Neural crest cell (in vitro differentiated cells): ENCODE measurements at regions not wholly inside any gene's neighbourhood (a gene's known extent, or its start where the extent isn't known, plus 50 kb on each side); places are given as distances from the start of the nearest gene placed in this dataset.

Experiments
- DNase-seq: peaks from one replicate; pipeline ENCODE4 v3.0.0; 2021; ENCODE audit warnings: low read depth, mixed read lengths, low spot score
- H3K27ac Mint-ChIP-seq: one replicate; pipeline ENCODE4 v1.8.0; 2021; ENCODE audit warnings: mild to moderate bottlenecking, mixed read lengths; ENCODE audit not compliant: unreplicated experiment
- H3K27me3 Mint-ChIP-seq: 2 replicates; pipeline ENCODE4 v1.8.0; 2021; ENCODE audit warnings: low read depth, mild to moderate bottlenecking, mixed read lengths
- H3K36me3 Mint-ChIP-seq: 2 replicates; pipeline ENCODE4 v1.8.0; 2021; ENCODE audit warnings: low read depth, mild to moderate bottlenecking, mixed read lengths
- H3K4me1 Mint-ChIP-seq: 2 replicates; pipeline ENCODE4 v1.8.0; 2021; ENCODE audit warnings: mixed read lengths
- H3K4me3 Mint-ChIP-seq: one replicate; pipeline ENCODE4 v1.8.0; 2021; ENCODE audit warnings: mild to moderate bottlenecking, mixed read lengths
- H3K9me3 Mint-ChIP-seq: 2 replicates; pipeline ENCODE4 v1.8.0; 2021; ENCODE audit warnings: mixed read lengths
- CTCF ChIP-seq: fragments of 200-600 bp; sonication (generic); conservative IDR thresholded peaks from 2 replicates; pipeline ENCODE4 v1.5.0; 2021; ENCODE audit warnings: antibody characterized with exemption, mild to moderate bottlenecking

DNA sequence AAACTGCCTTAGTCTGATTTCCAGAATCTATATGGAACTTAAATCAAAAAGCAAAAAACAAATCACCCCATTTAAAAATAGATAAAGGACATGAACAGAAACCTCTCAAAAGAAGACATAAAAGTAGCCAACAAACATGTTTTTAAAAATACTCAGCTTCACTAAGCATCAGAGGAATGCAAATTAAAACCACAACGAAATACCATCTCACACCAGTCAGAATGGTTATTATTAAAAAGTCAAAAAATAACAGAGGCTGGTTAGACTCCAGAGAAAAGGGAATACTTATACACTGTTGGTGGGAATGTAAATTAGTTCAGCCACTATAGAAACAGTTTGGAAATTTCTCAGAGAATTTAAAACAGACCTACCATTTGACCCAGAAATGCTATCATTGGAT, 367.9 kb downstream of the ZIC4 start:
- TF ChIP-seq CTCF: no peak
- Mint-ChIP-seq H3K36me3 (no peaks in the 10 kb centered on the region), H3K4me1 (no peaks in the 10 kb centered on the region)

DNA sequence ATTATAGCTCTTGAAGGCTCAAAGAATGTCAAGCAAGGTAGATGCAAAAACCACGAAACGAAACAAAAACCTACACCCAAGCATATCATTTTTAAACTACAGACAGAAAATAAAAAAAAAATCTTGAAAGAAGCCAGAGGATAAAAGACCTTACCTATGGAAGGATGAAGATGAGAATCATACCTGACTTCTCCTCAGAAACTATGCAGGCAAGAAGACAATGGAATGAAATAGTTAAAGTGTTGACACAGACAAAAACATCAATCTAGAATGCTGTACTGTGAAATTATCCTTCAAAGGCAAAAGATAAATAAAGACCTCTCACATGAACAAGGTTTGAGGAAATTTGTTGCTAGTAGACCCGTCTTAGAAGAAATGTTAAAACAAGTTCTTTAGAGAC, 372.0 kb downstream of the ZIC4 start:
- DNase-seq: no peak
- Mint-ChIP-seq H3K4me1 (no peaks in the 10 kb centered on the region), H3K9me3 (peaks cover 13% of the 10 kb centered on the region), H3K36me3 (no peaks in the 10 kb centered on the region), H3K27me3 (no peaks in the 10 kb centered on the region), H3K4me3 (no peak overlapping the region), H3K27ac (no peak overlapping the region)
- no peak for TF ChIP-seq CTCF

More for the DNA sequence above, 367.9 kb downstream of the ZIC4 start:
- Mint-ChIP-seq H3K27ac (no peak overlapping the region), H3K4me3 (no peak overlapping the region), H3K9me3 (peaks cover 13% of the 10 kb centered on the region), H3K27me3 (no peaks in the 10 kb centered on the region)
- DNase-seq: no peak

DNA sequence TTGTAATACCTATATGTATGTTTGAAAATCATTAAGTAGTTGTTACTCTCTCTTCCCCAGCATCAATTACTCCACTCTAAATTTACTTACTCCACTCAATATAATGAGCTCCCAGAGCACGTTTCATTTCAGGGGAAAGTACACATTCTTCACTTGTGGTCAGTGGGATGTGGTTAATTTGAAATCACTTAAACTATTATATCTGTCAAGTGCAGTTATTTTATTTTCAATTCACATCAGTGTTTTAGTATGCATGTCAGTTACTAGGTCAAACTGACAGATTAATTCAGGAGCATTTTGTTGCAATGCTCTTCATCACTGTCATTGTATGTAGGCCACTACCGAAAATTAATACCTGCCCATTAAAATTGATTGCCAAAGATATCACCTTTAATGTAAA, 376.1 kb downstream of the ZIC4 start:
- Mint-ChIP-seq H3K4me1 (no peaks in the 10 kb centered on the region), H3K27ac (no peak overlapping the region), H3K36me3 (no peaks in the 10 kb centered on the region), H3K9me3 (peaks cover 11% of the 10 kb centered on the region), H3K4me3 (no peak overlapping the region), H3K27me3 (no peaks in the 10 kb centered on the region)
- DNase-seq: no peak
- TF ChIP-seq CTCF: no peak

GRCh38 chr3:147015334-147015733, 391.0 kb downstream of the ZIC4 start:
- no peaks in the 10 kb centered on the region for H3K27me3 Mint-ChIP-seq
- DNase-seq: no peak

GRCh38 chr3:147008886-147009285, 397.5 kb downstream of the ZIC4 start:
- DNase-seq: no peak
- H3K27ac Mint-ChIP-seq: no peak overlapping the region
- no peaks in the 10 kb centered on the region for H3K9me3 Mint-ChIP-seq
- no peaks in the 10 kb centered on the region for H3K36me3 Mint-ChIP-seq
- H3K4me1 Mint-ChIP-seq: no peaks in the 10 kb centered on the region
- TF ChIP-seq CTCF: no peak
- no peak overlapping the region for H3K4me3 Mint-ChIP-seq
- H3K27me3 Mint-ChIP-seq: no peaks in the 10 kb centered on the region

More at GRCh38 chr3:147015334-147015733, 391.0 kb downstream of the ZIC4 start:
- no peaks in the 10 kb centered on the region for H3K36me3 Mint-ChIP-seq
- no peak overlapping the region for H3K4me3 Mint-ChIP-seq
- H3K9me3 Mint-ChIP-seq: peaks cover 4% of the 10 kb centered on the region
- no peak overlapping the region for H3K27ac Mint-ChIP-seq
- no peak for TF ChIP-seq CTCF
- H3K4me1 Mint-ChIP-seq: no peaks in the 10 kb centered on the region

GRCh38 chr3:147008458-147008857, 397.9 kb downstream of the ZIC4 start:
- no peak for TF ChIP-seq CTCF
- Mint-ChIP-seq H3K27ac (no peak overlapping the region), H3K4me1 (no peaks in the 10 kb centered on the region), H3K27me3 (no peaks in the 10 kb centered on the region), H3K36me3 (no peaks in the 10 kb centered on the region), H3K4me3 (no peak overlapping the region), H3K9me3 (no peaks in the 10 kb centered on the region)
- no peak for DNase-seq
